CD4-positive, alpha-beta T cell treated with Interleukin-21 for 1 hour (primary cell): ENCODE measurements at regions not wholly inside any gene's neighbourhood (a gene's known extent, or its start where the extent isn't known, plus 50 kb on each side); places are given as distances from the start of the nearest gene placed in this dataset.
"Not testable (repeated sequence)": the region's sequence is repeated elsewhere in the genome, so short reads cannot be mapped to it uniquely, and the experiment has no call there.

Experiments used
- DNase-seq: peaks from one replicate; pipeline ENCODE4 v3.0.0-alpha.2; 2020

GRCh38 chr6:80605165-80605989, 498.9 kb downstream of the BCKDHB start:
- DNase-seq, result peak; percentile 19

- DNase-seq, result no peak
Measured at GRCh38 chr6:80603679-80604078, 497.2 kb downstream of the BCKDHB start.

- DNase-seq, result no peak
Measured at GRCh38 chr6:80594461-80594860, 488.0 kb downstream of the BCKDHB start.

- no peak for DNase-seq
Measured at GRCh38 chr6:80592436-80592835, 486.0 kb downstream of the BCKDHB start.

GRCh38 chr6:80586242-80586641, 479.8 kb downstream of the BCKDHB start:
- DNase-seq, result no peak

GRCh38 chr6:80579391-80580023, 473.0 kb downstream of the BCKDHB start:
- no peak for DNase-seq

- DNase-seq, result not testable (repeated sequence)
Measured at GRCh38 chr6:80573320-80573719, 466.8 kb downstream of the BCKDHB start.

GRCh38 chr6:80566361-80566760, 459.9 kb downstream of the BCKDHB start:
- DNase-seq, result no peak

- no peak for DNase-seq
Measured at GRCh38 chr6:80553071-80553740, 446.7 kb downstream of the BCKDHB start.

GRCh38 chr6:80550748-80551147, 444.3 kb downstream of the BCKDHB start:
- no peak for DNase-seq

- DNase-seq, result no peak
Measured at GRCh38 chr6:80550281-80550680, 443.8 kb downstream of the BCKDHB start.

- no peak for DNase-seq
Measured at GRCh38 chr6:80548532-80548931, 442.1 kb downstream of the BCKDHB start.

GRCh38 chr6:80547827-80548226, 441.4 kb downstream of the BCKDHB start:
- DNase-seq, result no peak

GRCh38 chr6:80544976-80545722, 438.7 kb downstream of the BCKDHB start:
- no peak for DNase-seq

GRCh38 chr6:80544555-80544954, 438.1 kb downstream of the BCKDHB start:
- no peak for DNase-seq

GRCh38 chr6:80543598-80544222, 437.2 kb downstream of the BCKDHB start:
- DNase-seq, result no peak

GRCh38 chr6:80543151-80543550, 436.7 kb downstream of the BCKDHB start:
- DNase-seq, result no peak

- no peak for DNase-seq
Measured at GRCh38 chr6:80541886-80542285, 435.4 kb downstream of the BCKDHB start.

- no peak for DNase-seq
Measured at GRCh38 chr6:80541181-80541580, 434.7 kb downstream of the BCKDHB start.

- DNase-seq, result no peak
Measured at GRCh38 chr6:80540700-80541099, 434.2 kb downstream of the BCKDHB start.

- DNase-seq, result no peak
Measured at GRCh38 chr6:80537118-80537972, 430.9 kb downstream of the BCKDHB start.
